HEK293 (cell line): ENCODE measurements at regions not wholly inside any gene's neighbourhood (a gene's known extent, or its start where the extent isn't known, plus 50 kb on each side); places are given as distances from the start of the nearest gene placed in this dataset.

Experiments
- CTCF ChIA-PET: fragments of 350-600 bp; formaldehyde crosslinking; extraction: SDS; loops from one replicate; lab custom pipeline; 2021; ENCODE audit warnings: antibody characterized with exemption; lab: Yijun Ruan, JAX
- POLR2A ChIA-PET: fragments of 300-600 bp; formaldehyde crosslinking; extraction: SDS; loops from one replicate; lab custom pipeline; 2020; ENCODE audit warnings: antibody characterized with exemption, inconsistent platforms; lab: Yijun Ruan, JAX
- H3K27ac ChIP-seq: fragments of 200-500 bp; sonication (Bioruptor generic); 2 replicates; pipeline ENCODE4 v1.5.1; 2014; ENCODE audit warnings: low read depth, low read length, control low read depth, inconsistent platforms; ENCODE audit errors: extremely low read depth
- H3K36me3 ChIP-seq, 2 experiments: fragments of 200-500 bp in 1 of 2; sonication (Bioruptor generic) in 1 of 2; 1 replicate in 1 of 2; 2 replicates in 1 of 2; pipeline ENCODE4 v1.5.1; 2014 to 2017; ENCODE audit warnings: inconsistent platforms in 2 of 2, low read length in 2 of 2; ENCODE audit not compliant: control insufficient read depth in 2 of 2, insufficient read depth in 1 of 2
- H3K4me1 ChIP-seq: fragments of 200-500 bp; sonication (Bioruptor generic); 2 replicates; pipeline ENCODE4 v1.5.1; 2014; ENCODE audit warnings: mild to moderate bottlenecking, low read length, inconsistent platforms; ENCODE audit not compliant: control insufficient read depth, insufficient read depth
- H3K4me3 ChIP-seq: 2 replicates; pipeline ENCODE4 v1.5.1; 2011; ENCODE audit warnings: low read depth, mild to moderate bottlenecking, control low read depth, low read length, moderate library complexity
- H3K9me3 ChIP-seq: fragments of 200-500 bp; sonication (Bioruptor generic); 2 replicates; pipeline ENCODE4 v1.5.1; 2014; ENCODE audit warnings: low read depth, low read length, inconsistent platforms; ENCODE audit not compliant: control insufficient read depth, insufficient read depth
- AEBP2 ChIP-seq: fragments of 450-650 bp; formaldehyde crosslinking; IDR thresholded peaks from 2 replicates; pipeline ENCODE4 v1.5.1; 2016; ENCODE audit warnings: missing biosample characterization, missing genetic modification characterization, borderline replicate concordance
- GFI1B ChIP-seq: fragments of 450-650 bp; formaldehyde crosslinking; IDR thresholded peaks from 2 replicates; pipeline ENCODE4 v1.5.1; 2016; ENCODE audit warnings: missing biosample characterization, missing genetic modification characterization
- GLIS1 ChIP-seq: fragments of 450-650 bp; formaldehyde crosslinking; IDR thresholded peaks from 2 replicates; pipeline ENCODE4 v1.5.1; 2016; ENCODE audit warnings: missing biosample characterization, missing genetic modification characterization
- MZF1 ChIP-seq: fragments of 450-650 bp; formaldehyde crosslinking; IDR thresholded peaks from 2 replicates; pipeline ENCODE4 v1.5.1; 2017; ENCODE audit warnings: missing biosample characterization, missing genetic modification characterization, borderline replicate concordance
- SALL2 ChIP-seq: fragments of 450-650 bp; formaldehyde crosslinking; IDR thresholded peaks from 2 replicates; pipeline ENCODE4 v1.5.0; 2017; ENCODE audit warnings: missing biosample characterization, mild to moderate bottlenecking, missing genetic modification characterization, borderline replicate concordance
- SCRT2 ChIP-seq: fragments of 450-650 bp; formaldehyde crosslinking; IDR thresholded peaks from 2 replicates; pipeline ENCODE4 v1.5.1; 2016; ENCODE audit warnings: missing biosample characterization, missing genetic modification characterization
- TSHZ1 ChIP-seq: fragments of 450-650 bp; formaldehyde crosslinking; IDR thresholded peaks from 2 replicates; pipeline ENCODE4 v1.5.1; 2016; ENCODE audit warnings: missing biosample characterization, missing genetic modification characterization, borderline replicate concordance
- ZBTB26 ChIP-seq: fragments of 450-650 bp; formaldehyde crosslinking; optimal IDR thresholded peaks from 2 replicates; pipeline ENCODE3; 2016; ENCODE audit warnings: missing biosample characterization, mild to moderate bottlenecking, missing genetic modification characterization
- ZBTB6 ChIP-seq: fragments of 450-650 bp; formaldehyde crosslinking; IDR thresholded peaks from 2 replicates; pipeline ENCODE4 v1.5.1; 2017; ENCODE audit warnings: missing biosample characterization, missing genetic modification characterization
- ZBTB7A ChIP-seq: fragments of 450-650 bp; formaldehyde crosslinking; IDR thresholded peaks from 2 replicates; pipeline ENCODE4 v1.5.1; 2016; ENCODE audit warnings: low read depth, missing biosample characterization, missing genetic modification characterization
- ZNF221 ChIP-seq: fragments of 450-650 bp; formaldehyde crosslinking; IDR thresholded peaks from 2 replicates; pipeline ENCODE4 v1.5.1; 2017; ENCODE audit warnings: missing biosample characterization, missing genetic modification characterization, borderline replicate concordance
- ZNF366 ChIP-seq: fragments of 450-650 bp; formaldehyde crosslinking; conservative IDR thresholded peaks from 2 replicates; pipeline ENCODE4 v1.5.1; 2016; ENCODE audit warnings: missing biosample characterization, missing genetic modification characterization
- ZNF404 ChIP-seq: fragments of 450-650 bp; formaldehyde crosslinking; IDR thresholded peaks from 2 replicates; pipeline ENCODE4 v1.5.1; 2017; ENCODE audit warnings: missing biosample characterization, missing genetic modification characterization
- ZNF426 ChIP-seq: fragments of 450-650 bp; formaldehyde crosslinking; IDR thresholded peaks from 2 replicates; pipeline ENCODE4 v1.5.1; 2017; ENCODE audit warnings: missing biosample characterization, missing genetic modification characterization, mild to moderate bottlenecking, inconsistent platforms, moderate library complexity
- ZNF560 ChIP-seq: fragments of 450-650 bp; formaldehyde crosslinking; IDR thresholded peaks from 2 replicates; pipeline ENCODE4 v1.5.1; 2017; ENCODE audit warnings: missing biosample characterization, missing genetic modification characterization, borderline replicate concordance
- ZNF585B ChIP-seq: fragments of 450-650 bp; formaldehyde crosslinking; IDR thresholded peaks from 2 replicates; pipeline ENCODE4 v1.5.1; 2016; ENCODE audit warnings: missing biosample characterization, missing genetic modification characterization
- ZNF654 ChIP-seq: fragments of 450-650 bp; formaldehyde crosslinking; IDR thresholded peaks from 2 replicates; pipeline ENCODE4 v1.5.1; 2016; ENCODE audit warnings: low read depth, missing biosample characterization, missing genetic modification characterization
- ZNF658 ChIP-seq: fragments of 450-650 bp; formaldehyde crosslinking; IDR thresholded peaks from 2 replicates; pipeline ENCODE4; 2016; ENCODE audit warnings: missing biosample characterization, missing genetic modification characterization
- ZNF664 ChIP-seq: fragments of 450-650 bp; formaldehyde crosslinking; IDR thresholded peaks from 2 replicates; pipeline ENCODE4 v1.5.1; 2016; ENCODE audit warnings: missing biosample characterization, missing genetic modification characterization
- ZNF776 ChIP-seq: fragments of 450-650 bp; formaldehyde crosslinking; IDR thresholded peaks from 2 replicates; pipeline ENCODE4 v1.5.0; 2017; ENCODE audit warnings: missing biosample characterization, missing genetic modification characterization, borderline replicate concordance
- ZSCAN16 ChIP-seq: fragments of 450-650 bp; formaldehyde crosslinking; IDR thresholded peaks from 2 replicates; pipeline ENCODE4 v1.5.1; 2016; ENCODE audit warnings: missing biosample characterization, missing genetic modification characterization
- ZXDB ChIP-seq: fragments of 450-650 bp; formaldehyde crosslinking; IDR thresholded peaks from 2 replicates; pipeline ENCODE4 v1.5.1; 2016; ENCODE audit warnings: missing biosample characterization, missing genetic modification characterization

- Histone ChIP-seq H3K4me1 (no peaks in the 10 kb centered on the region), H3K27ac (no peak overlapping the region), H3K36me3 (no peaks in the 10 kb centered on the region), H3K9me3 (no peaks in the 10 kb centered on the region), H3K4me3 (no peak overlapping the region)
- CTCF ChIA-PET = interaction anchor here (0.6 to 1.5 kb wide), 2 partner anchors 34 to 307 kb away, joined by 3 to 4 read pairs; no protein-coding TSS in a partner anchor
- POLR2A ChIA-PET = no interaction called here
- TF ChIP-seq ZNF404 (no peak), ZNF426 (tag by site-specific recombination) (no peak), ZXDB (no peak), GFI1B (no peak), AEBP2 (tag by site-specific recombination) (no peak), ZNF776 (tag by site-specific recombination) (no peak), ZNF654 (no peak)
These were observed 68.4 kb upstream of the RPS23 start for GRCh38 chr5:82346399-82347165.

GRCh38 chr5:82345108-82345507 is 67.0 kb upstream of the RPS23 start:
- H3K9me3 ChIP-seq = no peaks in the 10 kb centered on the region
- H3K27ac ChIP-seq = no peak overlapping the region
- H3K4me1 ChIP-seq = no peaks in the 10 kb centered on the region
- H3K4me3 ChIP-seq = no peak overlapping the region
- H3K36me3 ChIP-seq = no peaks in the 10 kb centered on the region
- TF ChIP-seq ZNF221 (tag by site-specific recombination) (no peak), TSHZ1 (tag by site-specific recombination) (no peak), ZNF560 (tag by site-specific recombination) (no peak), MZF1 (tag by site-specific recombination) (no peak), ZBTB26 (tag by site-specific recombination) (no peak)
- CTCF ChIA-PET = no interaction called here
- POLR2A ChIA-PET = no interaction called here

- Histone ChIP-seq H3K27ac (no peak overlapping the region), H3K4me1 (no peaks in the 10 kb centered on the region), H3K9me3 (no peaks in the 10 kb centered on the region), H3K4me3 (no peak overlapping the region), H3K36me3 (no peaks in the 10 kb centered on the region)
- POLR2A ChIA-PET = no interaction called here
- CTCF ChIA-PET = interaction anchor here (0.6 kb wide), 1 partner anchor 464 kb away, joined by 6 read pairs; no protein-coding TSS in a partner anchor
- no peak for TF ChIP-seq ZXDB
- TF ChIP-seq GLIS1 = no peak
- TF ChIP-seq SCRT2 (tag by site-specific recombination) = no peak
- no peak for TF ChIP-seq ZNF664 (tag by site-specific recombination)
- no peak for TF ChIP-seq ZNF366 (tag by site-specific recombination)
- TF ChIP-seq ZNF585B = no peak
- TF ChIP-seq ZBTB6 (tag by site-specific recombination) = no peak
- TF ChIP-seq ZSCAN16 (tag by site-specific recombination) = no peak
- no peak for TF ChIP-seq MZF1 (tag by site-specific recombination)
- TF ChIP-seq ZNF658 (tag by site-specific recombination) = no peak
- no peak for TF ChIP-seq SALL2 (tag by site-specific recombination)
- TF ChIP-seq ZBTB7A (tag by site-specific recombination) = no peak
These were observed 63.2 kb upstream of the RPS23 start for GRCh38 chr5:82341325-82341724.
